ENCODE measurements at regions not wholly inside any gene's neighbourhood (a gene's known extent, or its start where the extent isn't known, plus 50 kb on each side); places are given as distances from the start of the nearest gene placed in this dataset.

GRCh38 chr2:52861596-52861995 lies 906.0 kb upstream of the CHAC2 start:
- DNase-seq (no peak), ATAC-seq (no peak)
- intact Hi-C loops (cut with DNase I) = no loop called here
- no peaks in the 10 kb centered on the region for H3K4me1 ChIP-seq
- no peaks in the 10 kb centered on the region for H3K27me3 ChIP-seq (ENCODE audit: insufficient read depth in 3 of 3, low read length in 2 of 3)
- no peaks in the 10 kb centered on the region for H3K9me3 ChIP-seq
- WGBS, 3 donors = 79 to 84% (median 79%) methylated on average over 4 of the region's 4 CpGs
- no peak overlapping the region for H3K27ac ChIP-seq
- H3K4me3 ChIP-seq = no peak overlapping the region
- no peaks in the 10 kb centered on the region for H3K36me3 ChIP-seq (ENCODE audit: insufficient read depth in 1 of 2, low read depth in 1 of 2)
- TF ChIP-seq CTCF (IDR thresholded peaks at IDR 0.05) = no peak

DNA sequence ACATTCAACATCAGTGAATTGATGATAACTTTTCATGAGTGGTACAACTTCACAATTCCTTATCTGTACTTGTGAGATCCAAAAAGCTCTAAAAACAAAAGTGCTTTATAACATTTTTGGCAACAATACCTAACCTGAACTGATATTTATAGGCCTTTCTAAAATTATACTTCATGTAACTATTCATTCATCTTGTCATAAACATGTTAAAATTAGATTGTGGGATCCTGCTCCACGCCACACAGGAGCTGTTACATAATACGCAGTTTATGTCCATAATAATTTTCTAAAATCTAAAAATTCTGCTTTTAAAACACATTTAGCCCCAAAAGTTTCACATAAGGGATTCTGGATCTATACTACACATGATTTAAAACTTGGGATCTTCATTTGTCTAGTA lies 908.5 kb upstream of the CHAC2 start:
- H3K27me3 ChIP-seq (ENCODE audit: insufficient read depth in 3 of 3, low read length in 2 of 3) = no peaks in the 10 kb centered on the region
- H3K4me3 ChIP-seq = no peak overlapping the region
- no peak for TF ChIP-seq CTCF (IDR thresholded peaks at IDR 0.05)
- no peaks in the 10 kb centered on the region for H3K36me3 ChIP-seq (ENCODE audit: insufficient read depth in 1 of 2, low read depth in 1 of 2)
- H3K9me3 ChIP-seq = no peaks in the 10 kb centered on the region
- no peak overlapping the region for H3K27ac ChIP-seq
- intact Hi-C loops (cut with DNase I) = no loop called here
- H3K4me1 ChIP-seq = no peaks in the 10 kb centered on the region
- ATAC-seq = no peak
- WGBS, 3 donors = 39 to 66% (median 50%) methylated on average over 2 of the region's 2 CpGs
- DNase-seq = no peak

- Histone ChIP-seq H3K27me3 (ENCODE audit: insufficient read depth in 3 of 3, low read length in 2 of 3) (no peaks in the 10 kb centered on the region), H3K36me3 (ENCODE audit: insufficient read depth in 1 of 2, low read depth in 1 of 2) (no peaks in the 10 kb centered on the region), H3K27ac (no peak overlapping the region), H3K4me3 (no peak overlapping the region), H3K9me3 (no peaks in the 10 kb centered on the region), H3K4me1 (no peaks in the 10 kb centered on the region)
- 73 to 80% (median 79%) methylated on average over 3 of the region's 3 CpGs for WGBS, 3 donors
- intact Hi-C loops (cut with DNase I) = no loop called here
- no peak for TF ChIP-seq CTCF (IDR thresholded peaks at IDR 0.05)
- ATAC-seq = no peak
- DNase-seq = no peak
Measured at GRCh38 chr2:52857722-52858121, 909.9 kb upstream of the CHAC2 start.

GRCh38 chr2:52852006-52852405 lies 915.6 kb upstream of the CHAC2 start:
- DNase-seq (no peak), ATAC-seq (no peak)
- peaks cover 5% of the 10 kb centered on the region for H3K9me3 ChIP-seq
- no peak overlapping the region for H3K27ac ChIP-seq
- WGBS, 3 donors = 89 to 93% (median 90%) methylated on average over 7 of the region's 7 CpGs
- H3K4me3 ChIP-seq = no peak overlapping the region
- intact Hi-C loops (cut with DNase I) = no loop called here
- no peaks in the 10 kb centered on the region for H3K4me1 ChIP-seq
- no peaks in the 10 kb centered on the region for H3K27me3 ChIP-seq (ENCODE audit: insufficient read depth in 3 of 3, low read length in 2 of 3)
- H3K36me3 ChIP-seq (ENCODE audit: insufficient read depth in 1 of 2, low read depth in 1 of 2) = no peaks in the 10 kb centered on the region
- no peak for TF ChIP-seq CTCF (IDR thresholded peaks at IDR 0.05)

DNA sequence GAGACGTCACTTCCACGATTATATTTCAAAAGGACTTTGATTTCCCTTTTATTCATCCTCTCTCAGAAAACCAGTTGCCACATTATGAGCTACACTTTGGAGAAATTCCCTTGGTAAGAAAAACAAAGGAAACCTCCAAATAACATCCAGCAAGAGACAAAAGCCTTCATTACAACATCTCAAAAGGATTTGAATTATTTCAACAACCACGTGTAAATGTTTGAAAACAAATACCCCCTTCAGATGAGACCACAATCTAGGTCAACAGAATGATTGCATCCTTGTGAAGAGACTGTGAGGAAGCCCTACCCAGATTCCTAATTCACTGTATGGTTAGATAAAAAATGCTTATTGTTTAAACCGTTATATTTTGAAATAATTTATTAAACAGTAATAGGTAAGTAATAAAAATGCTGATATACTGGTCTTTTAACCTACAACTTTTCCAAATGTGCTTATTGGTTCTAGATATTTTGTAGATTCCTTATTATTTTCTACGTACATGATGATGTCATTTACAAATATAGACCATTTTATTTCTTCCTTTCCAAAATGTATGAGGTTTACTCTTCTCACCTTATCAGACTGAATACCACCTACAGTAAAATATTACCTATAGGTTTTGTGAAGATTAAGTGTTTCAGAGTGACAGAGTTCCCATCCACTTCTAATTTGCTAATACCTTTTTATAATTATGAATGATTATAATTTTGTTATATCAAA lies 922.7 kb upstream of the CHAC2 start:
- H3K27ac ChIP-seq = no peak overlapping the region

More for the DNA sequence above, 922.7 kb upstream of the CHAC2 start:
- intact Hi-C loops (cut with DNase I) = no loop called here
- Histone ChIP-seq H3K36me3 (ENCODE audit: insufficient read depth in 1 of 2, low read depth in 1 of 2) (no peaks in the 10 kb centered on the region), H3K4me1 (no peaks in the 10 kb centered on the region), H3K27me3 (ENCODE audit: insufficient read depth in 3 of 3, low read length in 2 of 3) (no peaks in the 10 kb centered on the region), H3K4me3 (no peak overlapping the region), H3K9me3 (no peaks in the 10 kb centered on the region)
- ATAC-seq (no peak), DNase-seq (no peak)
- TF ChIP-seq CTCF (IDR thresholded peaks at IDR 0.05) = no peak
- 63 to 69% (median 69%) methylated on average over 5 of the region's 5 CpGs for WGBS, 3 donors

Data from psoas muscle (tissue), 7 donors.